Psoas muscle (tissue), 7 donors: ENCODE measurements at regions not wholly inside any gene's neighbourhood (a gene's known extent, or its start where the extent isn't known, plus 50 kb on each side); places are given as distances from the start of the nearest gene placed in this dataset.

Source experiments
- ATAC-seq, 4 donors: fragments of 200-7000 bp; cut with Tn5 transposase; one replicate each; pipeline ENCODE4 v1.9.1; 2020; ENCODE audit warnings: moderate library complexity in 3 of 4, mild to moderate bottlenecking in 2 of 4
- DNase-seq, 2 donors: peaks; one replicate each; pipeline ENCODE4 v3.0.0-alpha.2; 2020
- H3K27ac ChIP-seq: fragments of 200-600 bp; one replicate; pipeline ENCODE4 v1.8.0; 2022
- H3K27me3 ChIP-seq, 3 donors: fragments of 200-600 bp in 1 of 3; one replicate each; pipeline versions ENCODE4 v1.6.1 to v1.8.0; 2013 to 2022; ENCODE audit warnings: low read length in 2 of 3, mild to moderate bottlenecking in 2 of 3, moderate library complexity in 1 of 3; ENCODE audit not compliant: insufficient read depth in 3 of 3
- H3K36me3 ChIP-seq, 2 donors: fragments of 200-600 bp in 1 of 2; one replicate each; pipeline versions ENCODE4 v1.6.1 to v1.8.0; 2013 to 2022; ENCODE audit warnings: low read depth in 1 of 2, mild to moderate bottlenecking in 1 of 2, moderate library complexity in 1 of 2; ENCODE audit not compliant: insufficient read depth in 1 of 2
- H3K4me1 ChIP-seq: fragments of 200-600 bp; one replicate; pipeline ENCODE4 v1.8.0; 2022
- H3K4me3 ChIP-seq: fragments of 200-600 bp; one replicate; pipeline ENCODE4 v1.8.0; 2022; ENCODE audit warnings: mild to moderate bottlenecking
- H3K9me3 ChIP-seq: fragments of 200-600 bp; one replicate; pipeline ENCODE4 v1.8.0; 2022
- CTCF ChIP-seq: fragments of 200-600 bp; IDR thresholded peaks from one replicate; pipeline ENCODE4 v1.8.0; 2022; ENCODE audit warnings: antibody characterized with exemption
- WGBS, 3 donors: extraction: QIAGEN DNeasy Blood & Tissue Kit; methylation state at CpG; one replicate each; pipeline versions ENCODE4 v1.1.6 to v1.1.7; 2013; 5-methylcytosine and 5-hydroxymethylcytosine counted together
- intact Hi-C, 2 donors: fragments of 100-400 bp; cut with DNase I; formaldehyde crosslinking; loops; one replicate each; pipeline versions ENCODE4 v1.11.0 to v1.14.2; 2022
- donor health status: healthy with polysubstance abuse.
- donor health status: DM: no; HTN: no; CAD: no; lungs with moderate emphysema.
- donor health status: Bipolar disorder and iron deficiency.
- donor health status: healthy.
- donor health status: DM: yes; HTN: yes; CAD: no.
- donor health status: DM: no; HTN: no; CAD: no.
- donor health status: DM: yes; HTN: yes; CAD: no.

- no peak for DNase-seq
- H3K4me1 ChIP-seq = no peaks in the 10 kb centered on the region
- ATAC-seq = no peak
- H3K4me3 ChIP-seq = no peak overlapping the region
- H3K36me3 ChIP-seq = no peaks in the 10 kb centered on the region
- H3K27me3 ChIP-seq = no peaks in the 10 kb centered on the region
- no peaks in the 10 kb centered on the region for H3K9me3 ChIP-seq
- no peak overlapping the region for H3K27ac ChIP-seq
- intact Hi-C loops = no loop called here
- WGBS, 3 donors = 40 to 50% (median 47%) methylated on average over 5 of the region's 5 CpGs
- no peak for TF ChIP-seq CTCF
Measured at GRCh38 chr3:24886501-24886900, 391.9 kb upstream of the THRB start.

GRCh38 chr3:24890012-24890411 lies 395.4 kb upstream of the THRB start:
- H3K36me3 ChIP-seq = no peaks in the 10 kb centered on the region
- ATAC-seq (no peak), DNase-seq (no peak)
- no peaks in the 10 kb centered on the region for H3K27me3 ChIP-seq
- H3K4me1 ChIP-seq = no peaks in the 10 kb centered on the region
- no peak overlapping the region for H3K27ac ChIP-seq
- intact Hi-C loops = no loop called here
- no peak for TF ChIP-seq CTCF
- 73 to 88% (median 85%) methylated on average over 1 of the region's 1 CpG for WGBS, 3 donors
- no peak overlapping the region for H3K4me3 ChIP-seq
- no peaks in the 10 kb centered on the region for H3K9me3 ChIP-seq

- no peak for TF ChIP-seq CTCF
- no peaks in the 10 kb centered on the region for H3K36me3 ChIP-seq
- H3K4me3 ChIP-seq = no peak overlapping the region
- no peak for ATAC-seq
- no peaks in the 10 kb centered on the region for H3K9me3 ChIP-seq
- 65 to 75% (median 67%) methylated on average over 4 of the region's 4 CpGs for WGBS, 3 donors
- peaks cover 0 to 2% (median 0%) of the 10 kb centered on the region in 3 donors for H3K27me3 ChIP-seq
- intact Hi-C loops = no loop called here
- H3K4me1 ChIP-seq = no peaks in the 10 kb centered on the region
- no peak for DNase-seq
- H3K27ac ChIP-seq = no peak overlapping the region
Measured at GRCh38 chr3:24899373-24899772, 404.7 kb upstream of the THRB start.

GRCh38 chr3:24899901-24900603 lies 405.4 kb upstream of the THRB start:
- no peak for DNase-seq
- H3K9me3 ChIP-seq = no peaks in the 10 kb centered on the region
- intact Hi-C loops = no loop called here
- no peak overlapping the region for H3K4me3 ChIP-seq
- 51 to 57% (median 56%) methylated on average over 4 of the region's 4 CpGs for WGBS, 3 donors
- H3K4me1 ChIP-seq = no peaks in the 10 kb centered on the region
- no peak overlapping the region for H3K27ac ChIP-seq
- peaks cover 0 to 2% (median 0%) of the 10 kb centered on the region in 3 donors for H3K27me3 ChIP-seq
- ATAC-seq = no peak
- TF ChIP-seq CTCF = no peak
- H3K36me3 ChIP-seq = no peaks in the 10 kb centered on the region

- no peak overlapping the region for H3K27ac ChIP-seq
- ATAC-seq = no peak
Measured at GRCh38 chr3:24905266-24905665, 410.6 kb upstream of the THRB start.

More at GRCh38 chr3:24905266-24905665, 410.6 kb upstream of the THRB start:
- intact Hi-C loops = no loop called here
- peaks cover 0 to 2% (median 0%) of the 10 kb centered on the region in 3 donors for H3K27me3 ChIP-seq
- 91 to 97% (median 93%) methylated on average over 1 of the region's 1 CpG for WGBS, 3 donors
- H3K9me3 ChIP-seq = no peaks in the 10 kb centered on the region
- TF ChIP-seq CTCF = no peak
- DNase-seq = no peak
- no peaks in the 10 kb centered on the region for H3K36me3 ChIP-seq
- no peak overlapping the region for H3K4me3 ChIP-seq
- no peaks in the 10 kb centered on the region for H3K4me1 ChIP-seq
